HG02642 (cell line): ENCODE measurements at regions not wholly inside any gene's neighbourhood (a gene's known extent, or its start where the extent isn't known, plus 50 kb on each side); places are given as distances from the start of the nearest gene placed in this dataset.
"Not testable (repeated sequence)": the region's sequence is repeated elsewhere in the genome, so short reads cannot be mapped to it uniquely, and the experiment has no call there.

Experiments
- ATAC-seq: cut with Tn5 transposase; IDR thresholded peaks from one replicate; pipeline ENCODE4 v1.9.1; 2021; ENCODE audit warnings: mild to moderate bottlenecking; ENCODE audit not compliant: unreplicated experiment, poor library complexity

- ATAC-seq, result no peak
Observed at GRCh38 chr10:44280226-44281014, 104.5 kb downstream of the CXCL12 start.

GRCh38 chr10:44279426-44280126 lies 105.3 kb downstream of the CXCL12 start:
- no peak for ATAC-seq

- no peak for ATAC-seq
Observed at GRCh38 chr10:44278837-44279324, 106.0 kb downstream of the CXCL12 start.

- not testable (repeated sequence) for ATAC-seq
Observed at GRCh38 chr10:44268435-44268948, 116.4 kb downstream of the CXCL12 start.

- no peak for ATAC-seq
Observed at GRCh38 chr10:44267007-44267406, 117.9 kb downstream of the CXCL12 start.

- ATAC-seq, result no peak
Observed at GRCh38 chr10:44264244-44264643, 120.7 kb downstream of the CXCL12 start.

- ATAC-seq, result no peak
Observed at GRCh38 chr10:44263771-44264170, 121.1 kb downstream of the CXCL12 start.

- ATAC-seq, result no peak
Observed at GRCh38 chr10:44262551-44263251, 122.2 kb downstream of the CXCL12 start.

- ATAC-seq, result no peak
Observed at GRCh38 chr10:44261710-44262455, 123.0 kb downstream of the CXCL12 start.

GRCh38 chr10:44261296-44261695 lies 123.6 kb downstream of the CXCL12 start:
- no peak for ATAC-seq

GRCh38 chr10:44260286-44260928 lies 124.5 kb downstream of the CXCL12 start:
- no peak for ATAC-seq

GRCh38 chr10:44259090-44259874 lies 125.6 kb downstream of the CXCL12 start:
- no peak for ATAC-seq

- no peak for ATAC-seq
Observed at GRCh38 chr10:44258460-44259089, 126.3 kb downstream of the CXCL12 start.

- ATAC-seq, result no peak
Observed at GRCh38 chr10:44258019-44258418, 126.9 kb downstream of the CXCL12 start.

- no peak for ATAC-seq
Observed at GRCh38 chr10:44253769-44254462, 131.0 kb downstream of the CXCL12 start.

GRCh38 chr10:44252631-44253030 lies 132.3 kb downstream of the CXCL12 start:
- not testable (repeated sequence) for ATAC-seq

- ATAC-seq, result not testable (repeated sequence)
Observed at GRCh38 chr10:44249933-44250332, 135.0 kb downstream of the CXCL12 start.

- no peak for ATAC-seq
Observed at GRCh38 chr10:44249490-44249889, 135.4 kb downstream of the CXCL12 start.
